Brain pericyte (primary cell): ENCODE measurements at regions not wholly inside any gene's neighbourhood (a gene's known extent, or its start where the extent isn't known, plus 50 kb on each side); places are given as distances from the start of the nearest gene placed in this dataset.

ENCODE experiments used
- DNase-seq: peaks from one replicate; pipeline ENCODE4 v3.0.0-alpha.2; 2012; ENCODE audit warnings: low read depth, low spot score

DNA sequence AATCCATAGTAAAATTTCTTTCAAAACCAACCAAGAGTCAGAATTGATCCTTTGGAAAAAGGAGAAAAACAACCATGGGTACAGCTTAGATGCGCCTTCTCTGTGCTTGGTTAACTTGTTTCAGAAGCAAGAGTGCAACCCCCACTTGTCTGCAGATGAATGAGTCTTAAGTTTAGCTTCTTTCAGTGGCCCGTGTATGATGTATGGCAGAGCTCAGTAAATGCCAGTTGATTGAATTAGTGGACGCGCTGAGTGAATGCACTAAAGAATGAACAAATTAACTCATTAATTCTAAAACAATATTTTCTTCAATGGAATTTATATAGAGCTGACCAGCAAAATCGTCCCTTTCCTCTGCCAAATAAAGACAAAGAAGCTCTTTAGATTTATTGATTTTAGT is 67.0 kb upstream of the ARHGEF3 start:
- no peak for DNase-seq

DNA sequence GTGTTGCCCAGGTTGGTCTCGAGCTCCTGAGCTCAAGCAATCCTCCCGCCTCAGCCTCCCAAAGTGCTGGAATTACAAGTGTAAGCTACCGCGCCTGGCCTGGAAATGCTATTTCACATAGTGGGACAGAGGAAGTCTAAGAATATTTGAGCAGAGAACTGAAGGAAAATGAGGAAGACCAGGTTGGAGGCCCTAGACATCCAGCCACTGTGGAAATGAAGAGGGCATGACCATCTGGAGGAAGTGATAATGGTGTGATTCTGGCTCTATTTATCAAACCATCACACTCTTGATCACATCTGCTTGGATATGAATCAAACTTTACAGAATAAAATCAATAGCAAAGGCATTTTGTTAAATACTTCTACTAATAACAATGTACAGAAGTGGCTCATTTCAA is 65.9 kb upstream of the ARHGEF3 start:
- no peak for DNase-seq

DNA sequence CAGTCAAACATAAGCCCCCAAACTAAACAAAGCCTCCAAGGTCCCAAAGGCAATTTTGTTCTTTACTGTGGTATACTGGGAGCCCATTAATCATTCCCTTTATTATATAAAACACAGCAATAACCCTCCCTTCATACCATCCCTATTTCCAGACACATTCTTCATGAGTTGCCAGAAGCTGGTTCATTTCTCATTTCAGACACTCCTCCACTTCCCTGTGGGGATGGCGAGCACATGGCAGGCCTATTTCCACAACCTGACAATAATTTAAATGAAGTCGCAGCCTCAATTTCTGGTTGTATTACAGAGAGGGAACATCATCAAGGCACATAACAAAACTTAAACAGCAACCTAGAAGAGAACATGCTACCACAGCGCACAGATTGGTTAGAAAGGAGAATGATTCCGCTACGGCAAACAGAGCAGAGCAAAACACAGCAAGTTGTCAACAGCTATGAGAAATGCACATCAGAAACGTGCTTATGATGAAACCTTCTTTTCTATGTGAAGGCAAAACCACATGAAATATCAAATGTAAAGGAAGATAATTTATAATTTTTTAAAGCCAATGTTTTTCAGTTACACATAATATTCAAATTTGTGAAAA is 63.3 kb upstream of the ARHGEF3 start:
- no peak for DNase-seq

DNA sequence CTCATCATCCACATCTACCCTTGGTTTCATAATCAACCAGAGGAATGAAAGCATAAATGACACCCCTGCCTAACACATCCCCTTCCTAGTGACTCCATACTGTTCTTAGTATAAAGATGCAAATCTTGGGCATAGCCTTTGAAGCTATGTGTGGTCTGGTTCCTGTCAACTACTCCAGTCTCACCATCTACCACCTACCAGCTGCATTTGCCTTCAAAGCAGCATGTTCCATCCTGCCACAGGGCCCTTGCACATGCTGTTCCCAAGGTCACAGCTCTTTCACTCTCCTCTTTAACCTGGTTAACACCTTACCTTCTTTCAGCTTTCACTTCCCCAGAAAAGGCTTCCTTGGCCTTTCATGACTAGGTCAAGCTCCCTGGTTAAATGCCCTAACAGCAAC is 62.3 kb upstream of the ARHGEF3 start:
- no peak for DNase-seq

DNA sequence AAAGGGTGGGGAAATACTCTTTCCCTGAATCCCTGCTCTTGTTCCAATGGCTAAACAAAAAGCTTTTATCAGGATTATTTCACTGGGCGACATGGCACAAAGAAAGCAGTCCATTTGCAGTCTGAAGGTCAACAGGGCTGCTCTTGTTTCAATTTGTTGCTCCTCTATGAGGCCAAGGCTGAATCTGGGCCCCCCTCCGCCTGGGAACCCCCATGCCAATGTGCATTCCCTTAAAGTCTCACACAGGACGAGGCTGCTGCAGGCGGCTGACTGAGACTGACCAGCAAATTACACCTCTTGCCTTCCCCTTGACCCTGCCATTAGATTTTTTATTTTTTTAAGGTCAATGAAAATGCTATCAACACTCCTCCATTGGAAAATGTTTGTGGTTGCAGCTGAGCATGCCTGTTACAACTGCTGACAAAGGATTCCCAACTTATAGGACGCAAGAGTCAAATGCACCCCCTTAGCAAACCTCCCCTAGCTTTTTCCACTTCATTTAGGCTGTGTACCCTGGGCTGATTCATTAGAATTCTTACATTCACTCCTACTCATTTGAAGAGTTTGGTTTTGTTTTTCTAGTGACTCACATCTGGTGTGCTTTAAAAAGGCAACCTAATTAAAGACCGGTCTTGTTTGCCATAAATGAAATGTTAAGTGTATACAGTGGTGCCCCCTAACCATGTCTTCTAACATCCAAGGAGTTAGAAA is 60.8 kb upstream of the ARHGEF3 start:
- DNase-seq = no peak

DNA sequence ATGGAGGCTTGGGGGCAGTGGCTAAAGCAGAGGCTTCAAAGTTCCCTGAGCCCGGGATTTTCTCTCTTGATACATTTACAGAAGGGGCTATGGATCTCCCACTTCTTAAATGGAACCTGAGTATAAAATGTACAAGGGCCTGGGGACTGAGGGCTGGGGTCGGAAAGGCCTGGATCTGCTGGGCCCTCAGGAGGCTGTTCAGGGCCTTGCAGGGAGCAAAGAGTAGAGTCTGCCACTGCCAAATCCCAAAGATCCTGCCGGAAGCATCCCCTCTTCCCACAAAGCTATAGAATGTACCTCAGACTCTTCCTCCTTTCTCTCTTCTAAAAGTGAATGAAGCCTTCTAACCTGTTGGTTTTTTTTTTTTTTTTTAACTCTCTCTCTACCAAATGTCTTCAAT is 59.8 kb upstream of the ARHGEF3 start:
- DNase-seq = no peak

DNA sequence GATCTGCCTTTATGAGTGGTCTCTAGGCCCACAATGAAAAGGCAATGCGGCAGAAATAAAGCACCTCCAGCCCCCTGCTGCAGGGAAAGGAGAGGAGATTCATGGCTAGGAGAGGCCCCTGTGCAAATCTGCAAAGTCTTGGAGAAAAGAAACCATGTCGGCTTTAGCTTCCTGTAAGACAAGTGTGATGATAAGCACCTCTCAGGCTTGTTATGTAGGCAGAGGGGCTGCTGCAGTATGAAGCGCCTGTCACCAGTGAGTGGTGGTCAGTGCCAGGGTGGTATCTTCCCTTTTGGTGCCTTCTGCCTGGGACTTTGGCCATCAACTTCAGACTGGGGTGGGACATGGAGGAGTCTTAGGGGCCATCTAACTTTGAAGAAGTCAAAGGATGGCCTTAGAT is 59.2 kb upstream of the ARHGEF3 start:
- DNase-seq = no peak

DNA sequence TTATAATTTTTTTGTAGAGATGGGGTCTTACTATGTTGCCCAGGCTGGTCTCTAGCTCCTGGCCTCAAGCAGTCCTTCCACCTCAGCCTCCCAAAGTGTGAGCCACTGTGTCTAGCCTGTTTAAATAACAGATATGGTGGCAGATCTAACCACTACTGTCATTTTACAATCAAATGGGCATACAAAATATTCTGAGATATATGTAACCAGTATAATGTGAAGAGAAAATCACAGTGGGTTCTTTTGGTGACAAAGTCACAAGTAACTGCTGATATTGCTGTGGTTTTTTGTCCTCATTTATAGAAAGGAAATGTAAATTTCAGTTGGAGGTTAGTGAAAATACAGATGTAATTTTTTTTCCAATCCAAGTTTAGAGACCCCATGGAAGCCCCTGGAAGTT is 58.6 kb upstream of the ARHGEF3 start:
- DNase-seq = no peak

DNA sequence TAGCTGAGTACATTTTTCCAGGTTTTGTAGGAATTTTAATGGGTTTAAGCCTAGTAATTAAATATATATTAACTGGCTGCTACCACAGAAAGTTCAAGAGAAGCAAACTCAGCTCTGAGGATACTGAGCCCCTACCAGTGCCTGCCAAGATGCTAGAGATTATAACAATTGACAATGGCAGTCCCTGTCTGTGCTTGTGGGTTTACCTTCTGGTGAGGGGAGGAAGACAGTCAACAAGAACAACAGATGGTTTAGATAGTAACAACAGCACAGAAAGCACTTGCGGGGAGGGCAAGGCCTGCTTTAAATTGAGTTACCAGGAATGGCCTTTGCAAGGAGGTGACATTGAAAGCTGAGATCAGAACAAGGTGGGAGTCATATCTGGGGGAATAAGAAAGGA is 56.6 kb upstream of the ARHGEF3 start:
- DNase-seq = no peak

DNA sequence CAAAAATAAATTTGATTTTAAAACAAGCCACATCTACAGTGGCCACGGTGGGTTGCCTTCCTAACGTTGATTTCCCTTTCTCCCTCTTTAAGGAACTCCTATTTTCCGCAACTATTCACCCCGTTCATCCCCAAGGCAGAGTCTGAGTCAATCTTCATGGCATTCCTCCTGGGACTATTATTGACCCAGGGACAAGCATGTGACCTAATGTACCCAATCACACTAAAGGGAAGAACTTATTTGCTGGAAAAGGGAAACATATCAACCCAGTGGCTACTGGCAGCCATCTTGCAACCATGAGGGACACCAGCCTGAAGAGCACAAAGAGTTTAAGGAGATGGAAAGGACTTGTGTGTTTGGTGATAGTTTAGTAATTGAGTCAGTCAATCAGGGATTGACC is 55.4 kb upstream of the ARHGEF3 start:
- no peak for DNase-seq

DNA sequence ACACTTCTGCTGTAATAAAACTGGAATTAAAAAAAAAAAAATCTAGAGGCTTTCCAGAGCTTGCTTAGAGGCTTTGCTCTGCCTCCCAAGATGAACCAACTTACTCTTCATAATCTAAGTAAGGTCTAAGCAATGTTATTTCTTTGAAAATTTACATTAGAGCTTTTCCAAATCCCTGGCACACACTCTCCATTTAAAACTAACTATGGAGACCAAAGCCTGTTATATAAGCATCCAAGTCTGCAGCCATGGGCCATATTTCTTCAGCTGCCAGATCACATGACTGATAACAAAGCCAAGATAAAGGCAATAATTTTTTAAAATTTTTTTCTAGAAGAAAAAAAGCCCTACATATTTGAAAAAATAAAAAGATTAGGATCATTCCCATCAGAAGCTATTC is 55.0 kb upstream of the ARHGEF3 start:
- DNase-seq = no peak

DNA sequence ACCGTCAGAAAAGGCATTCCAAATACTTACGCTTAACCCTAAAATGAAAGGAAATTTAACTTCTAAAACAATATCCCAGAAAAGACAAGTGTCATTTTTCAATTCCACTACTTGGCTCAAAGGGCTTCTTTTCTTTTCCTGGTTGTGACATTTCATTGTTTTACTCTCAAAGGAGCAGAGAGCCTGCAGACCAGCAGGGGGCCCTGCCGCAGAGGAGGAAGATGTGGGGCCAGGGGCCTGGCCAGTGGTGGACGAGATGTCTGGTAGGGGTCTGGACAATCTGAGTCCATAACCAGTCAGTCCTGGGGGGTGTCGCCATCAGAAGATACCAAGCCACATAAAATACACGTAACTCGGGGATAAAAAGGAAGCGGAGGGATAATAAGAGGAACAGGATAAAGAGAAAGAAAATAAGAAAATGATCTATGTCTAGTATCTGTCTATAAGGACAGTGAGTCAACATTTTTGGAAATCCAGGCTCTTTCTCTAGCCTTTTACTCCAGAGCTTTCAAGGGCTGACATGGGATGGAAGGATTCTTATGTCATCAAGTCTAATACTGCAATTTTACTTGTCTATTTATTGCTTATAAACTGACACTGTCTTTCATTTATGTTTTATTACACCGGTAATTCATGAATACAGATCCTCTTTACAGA is 54.2 kb upstream of the ARHGEF3 start:
- DNase-seq = no peak

DNA sequence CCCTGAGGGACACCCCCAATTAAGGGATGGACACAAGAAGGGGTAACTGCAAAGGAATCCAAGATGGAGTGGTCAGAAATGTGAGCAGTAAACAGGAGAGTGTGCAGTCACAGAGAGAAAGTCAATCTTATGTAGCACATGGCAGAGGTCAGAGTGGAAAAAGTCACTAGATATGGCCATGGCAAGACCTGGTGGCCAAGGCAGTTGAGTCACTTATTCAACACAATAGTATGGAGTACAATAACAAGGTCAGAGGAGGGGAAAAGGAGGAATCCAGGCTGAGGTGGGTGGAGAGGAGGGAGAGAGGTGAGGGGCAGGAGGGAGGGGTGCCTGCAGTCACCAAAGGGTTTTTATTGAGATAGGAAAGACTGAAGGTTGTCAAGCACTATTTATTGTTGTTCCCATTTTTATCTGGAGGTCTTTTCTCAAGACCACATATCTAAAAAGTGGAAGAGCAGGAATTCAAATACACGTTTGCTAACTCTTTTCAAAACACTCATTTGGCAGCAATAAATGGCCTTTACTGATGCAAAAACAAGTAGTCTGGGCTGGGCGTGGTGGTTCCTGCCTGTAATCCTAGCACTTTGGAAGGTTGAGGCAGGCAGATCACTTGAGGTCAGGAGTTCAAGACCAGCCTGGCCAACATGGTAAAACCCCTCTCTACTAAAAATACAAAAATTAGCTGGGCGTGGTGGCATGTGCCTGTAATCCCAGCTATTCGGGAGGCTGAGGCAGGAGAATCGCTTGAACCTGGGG is 53.3 kb upstream of the ARHGEF3 start:
- DNase-seq = no peak

DNA sequence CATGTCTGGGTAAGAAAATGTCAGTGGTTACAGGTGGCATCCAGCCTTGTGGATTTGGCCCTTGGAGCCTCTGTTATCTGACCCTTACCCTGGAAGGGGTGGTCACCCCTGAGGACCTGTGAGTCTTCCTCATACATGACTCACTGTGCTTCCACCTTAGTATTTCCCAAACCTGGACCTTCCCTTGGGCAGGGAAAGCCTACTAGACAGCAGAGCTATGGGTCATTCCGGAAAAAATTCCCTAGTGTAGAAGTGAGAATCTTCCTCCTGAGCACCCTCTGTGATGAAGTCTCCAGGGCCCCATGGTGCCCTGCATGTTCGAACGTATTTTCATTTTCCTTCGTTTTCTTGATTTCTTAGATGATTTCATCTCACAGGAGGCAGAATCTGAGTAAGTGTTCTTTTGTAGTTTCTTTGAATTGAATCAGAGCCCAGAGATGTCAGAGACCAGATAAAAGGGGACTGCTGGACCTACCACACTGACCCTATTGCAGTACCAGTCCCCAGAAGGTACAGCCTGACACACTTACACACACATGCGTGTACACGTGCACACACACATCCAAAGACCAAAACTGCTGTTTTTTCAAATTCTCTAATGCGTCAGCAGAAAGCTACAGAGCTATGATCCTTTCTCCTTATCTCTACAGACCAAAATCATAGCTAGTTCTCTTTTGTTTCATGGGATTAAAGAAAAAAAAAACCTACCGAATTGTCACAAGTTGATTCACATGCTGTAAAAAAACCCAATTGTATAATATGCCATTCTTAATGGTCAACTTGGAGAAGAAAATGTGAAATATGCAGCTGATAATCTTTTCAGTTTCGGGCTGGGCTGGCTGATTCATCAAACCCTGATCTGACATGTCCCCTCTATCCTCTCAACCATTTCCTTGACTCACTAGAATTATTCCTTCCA is 50.5 kb upstream of the ARHGEF3 start:
- DNase-seq = no peak
